ENCODE measurements at regions not wholly inside any gene's neighbourhood (a gene's known extent, or its start where the extent isn't known, plus 50 kb on each side); places are given as distances from the start of the nearest gene placed in this dataset.

- DNase-seq (ENCODE audit: low read depth, low spot score), result no peak
- H3K9ac ChIP-seq (ENCODE audit: low read length), result no peak overlapping the region
Measured at GRCh38 chr2:111626037-111626864, 257.7 kb downstream of the ANAPC1 start.

More at GRCh38 chr2:111626037-111626864, 257.7 kb downstream of the ANAPC1 start:
- Histone ChIP-seq H4K20me1 (ENCODE audit: insufficient read depth) (no peaks in the 10 kb centered on the region), H3K4me3 (replicated peaks in 1 of 2; ENCODE audit: low read depth in 1 of 2, low read length in 2 of 2) (no peak overlapping the region), H2AFZ (ENCODE audit: low read depth, low read length, poor library complexity, severe bottlenecking) (no peak overlapping the region), H3K27me3 (ENCODE audit: insufficient read depth, low read length) (no peaks in the 10 kb centered on the region), H3K36me3 (ENCODE audit: control insufficient read depth in 1 of 2, insufficient read depth in 2 of 2, low read length in 2 of 2) (no peaks in the 10 kb centered on the region), H3K27ac (ENCODE audit: low read depth, low read length) (no peak overlapping the region), H3K9me3 (ENCODE audit: control insufficient read depth in 1 of 2, insufficient read depth in 1 of 2, low read depth in 1 of 2, low read length in 2 of 2) (peaks cover 4 to 12% of the 10 kb centered on the region in 2 experiments; a peak in 1 of 4 replicates), H3K4me1 (ENCODE audit: control insufficient read depth in 1 of 2, insufficient read depth in 2 of 2, low read length in 2 of 2) (no peaks in the 10 kb centered on the region), H3K4me2 (ENCODE audit: low read length) (no peak overlapping the region), H3K9me2 (ENCODE audit: insufficient read depth) (no peaks in the 10 kb centered on the region), H3K79me2 (ENCODE audit: insufficient read depth, low read length) (no peaks in the 10 kb centered on the region)
- TF ChIP-seq RAD21 (IDR thresholded peaks at IDR 0.05; ENCODE audit: low read depth) (no peak), ATF3 (IDR thresholded peaks at IDR 0.05) (no peak), CTCF (IDR thresholded peaks at IDR 0.05 in 2 of 3, conservative IDR thresholded peaks at IDR 0.05 in 1 of 3; ENCODE audit: borderline replicate concordance in 1 of 3, insufficient read depth in 1 of 3, low read depth in 2 of 3, low read length in 2 of 3) (no peak), TCF7L2 (IDR thresholded peaks at IDR 0.05; ENCODE audit: borderline replicate concordance, extremely low read depth, insufficient read depth, insufficient read length) (no peak), POLR2A (IDR thresholded peaks at IDR 0.05; ENCODE audit: borderline replicate concordance, extremely low read depth, insufficient read depth, insufficient read length) (no peak), MAX (IDR thresholded peaks at IDR 0.05) (no peak), SRF (IDR thresholded peaks at IDR 0.05; ENCODE audit: low read depth) (no peak), ZBTB33 (IDR thresholded peaks at IDR 0.05; ENCODE audit: extremely low read depth, insufficient replicate concordance, low read length) (no peak)
- ATAC-seq, result no peak
- CTCF ChIA-PET, result no interaction called here
- BruUV-seq (replicated peaks), result no TSS peak
- intact Hi-C loops (cut with micrococcal nuclease), result no loop called here
- POLR2A ChIA-PET, result no interaction called here
- RAD21 ChIA-PET (ENCODE audit: low non-redundant PET in 1 of 2, low total read pairs in 2 of 2, uncharacterized antibody in 2 of 2, unreplicated experiment in 2 of 2), result no interaction called here

Data from HCT116 (cell line).